HG03520 (cell line): ENCODE measurements at regions not wholly inside any gene's neighbourhood (a gene's known extent, or its start where the extent isn't known, plus 50 kb on each side); places are given as distances from the start of the nearest gene placed in this dataset.

Source experiments
- ATAC-seq: cut with Tn5 transposase; IDR thresholded peaks from one replicate; pipeline ENCODE4 v1.9.1; 2021; ENCODE audit warnings: mild to moderate bottlenecking, moderate library complexity; ENCODE audit not compliant: unreplicated experiment

DNA sequence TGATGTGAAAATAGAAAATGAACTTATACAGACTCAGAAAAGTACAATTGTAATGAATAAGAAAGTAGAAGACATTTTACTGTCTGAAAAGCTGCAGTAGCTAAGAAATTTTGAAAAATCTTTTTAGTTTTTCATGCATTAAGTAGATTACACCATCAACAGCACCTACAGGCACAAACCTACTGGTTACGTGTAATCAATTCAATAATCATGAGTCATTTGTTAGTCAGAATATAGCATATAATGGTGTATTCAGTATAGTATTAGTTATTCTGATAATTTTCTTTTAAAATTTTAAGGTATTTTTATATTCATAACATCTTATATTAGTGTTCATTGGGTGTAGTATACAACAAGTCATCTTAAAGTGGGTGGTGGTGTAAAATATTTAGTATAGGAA is 550.5 kb upstream of the GBE1 start:
- no peak for ATAC-seq

DNA sequence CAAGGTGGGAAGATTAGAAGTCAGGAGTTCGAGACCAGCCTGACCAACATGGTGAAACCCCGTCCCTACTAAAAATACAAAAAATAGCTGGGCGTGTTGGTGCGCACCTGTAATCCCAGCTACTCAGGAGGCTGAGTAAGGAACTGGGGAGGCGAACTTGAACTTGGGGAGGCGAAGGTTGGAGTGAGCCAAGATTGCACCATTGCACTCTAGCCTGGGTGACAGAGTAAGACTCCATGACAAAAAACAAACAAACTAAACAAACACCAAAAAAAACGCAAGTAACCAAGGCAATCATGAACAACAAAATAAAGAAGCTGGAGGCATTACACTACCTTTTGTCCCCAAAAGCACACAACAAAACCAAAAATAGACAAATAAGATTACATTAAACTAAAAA is 547.3 kb upstream of the GBE1 start:
- ATAC-seq: no peak

DNA sequence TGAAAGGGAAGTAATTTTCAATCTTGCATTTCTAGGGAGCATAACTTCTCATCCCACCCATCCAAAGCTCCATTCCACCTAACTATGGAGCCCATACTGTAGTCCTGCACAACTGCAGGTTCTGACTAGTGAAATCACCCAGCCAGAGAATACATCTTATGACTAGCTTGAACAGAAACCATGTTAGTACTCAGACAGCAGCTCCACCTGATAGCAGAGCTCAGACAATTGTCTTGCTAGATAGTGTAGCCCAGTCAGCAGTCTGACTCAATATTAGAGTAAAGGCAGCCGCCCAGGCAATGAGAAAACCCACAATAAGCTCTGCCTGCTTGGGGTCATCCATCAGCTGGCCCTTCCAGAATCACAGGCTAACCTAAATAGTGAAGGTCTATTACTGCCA is 544.7 kb upstream of the GBE1 start:
- ATAC-seq: no peak

DNA sequence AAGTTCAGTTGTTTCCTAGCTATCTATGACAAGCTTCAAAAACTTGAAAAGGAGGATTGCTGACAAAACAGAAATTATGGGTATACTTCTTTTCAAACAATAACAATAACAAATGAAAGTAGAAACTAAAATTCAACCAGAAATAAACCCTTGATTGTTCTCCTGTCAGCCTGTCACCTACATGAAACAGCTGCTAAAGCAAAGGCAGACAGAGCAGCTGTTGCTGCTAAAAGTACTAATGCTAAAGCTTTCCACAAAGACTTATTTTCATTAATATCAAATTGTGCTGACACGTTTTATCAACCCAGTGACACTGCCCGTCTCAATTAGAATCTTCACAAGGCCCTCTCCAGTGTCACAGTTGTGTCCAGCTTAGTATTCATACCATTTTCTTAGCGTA is 533.2 kb upstream of the GBE1 start:
- no peak for ATAC-seq

DNA sequence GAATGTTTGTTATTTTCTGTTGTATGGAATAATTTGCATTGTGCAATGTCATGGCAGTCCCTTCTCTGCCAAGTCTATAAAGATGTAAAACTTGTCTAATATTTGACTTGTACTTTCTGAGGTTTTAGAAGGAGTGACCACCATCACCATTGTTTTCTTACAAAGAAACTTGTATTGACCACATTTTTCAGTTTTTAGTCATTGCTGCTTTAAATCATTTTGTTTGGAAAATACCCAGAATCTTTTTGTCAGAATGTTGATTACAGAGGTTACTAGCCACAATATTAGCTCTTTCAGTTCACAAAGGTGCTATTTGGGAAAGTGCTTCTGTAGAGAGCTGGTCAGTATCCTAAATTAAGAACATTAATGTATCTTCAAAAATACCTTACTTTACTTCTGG is 532.4 kb upstream of the GBE1 start:
- ATAC-seq: peak; percentile 71

DNA sequence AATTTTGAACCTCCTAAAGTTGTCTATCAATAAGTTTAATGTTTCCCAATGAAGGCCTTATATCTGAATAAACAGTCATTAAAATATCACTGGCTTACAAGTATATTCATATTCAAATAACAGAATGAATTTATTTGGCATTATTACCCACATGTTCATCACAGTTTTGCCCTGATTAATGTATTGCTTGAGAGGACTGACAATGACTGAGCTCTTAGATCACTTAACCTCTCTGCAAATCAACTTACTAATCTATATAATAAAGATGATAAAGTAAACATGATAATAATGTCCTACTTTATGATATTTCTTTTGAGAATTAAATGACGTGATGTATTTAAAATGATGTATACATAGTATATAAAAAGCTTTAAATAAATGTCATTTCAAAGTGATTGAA is 532.0 kb upstream of the GBE1 start:
- no peak for ATAC-seq

DNA sequence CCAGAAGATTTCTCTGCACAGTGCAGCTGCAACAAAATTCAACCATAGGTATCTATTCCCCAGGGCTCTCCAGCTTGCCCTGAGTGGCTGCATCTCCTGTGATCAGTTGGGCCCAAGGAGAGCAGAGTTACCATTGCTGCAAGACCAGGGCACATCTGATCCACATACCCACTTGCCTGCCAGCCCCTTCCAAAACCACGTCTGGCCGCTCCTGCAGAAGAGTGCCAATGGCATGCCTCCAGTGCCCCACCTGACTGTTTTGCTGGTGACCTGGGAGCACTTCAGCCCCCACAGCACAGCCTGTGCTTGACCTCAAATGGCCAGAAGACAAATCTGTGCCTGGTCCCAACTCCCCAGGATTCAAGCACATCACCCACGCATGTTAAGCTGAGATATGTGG is 526.1 kb upstream of the GBE1 start:
- no peak for ATAC-seq

DNA sequence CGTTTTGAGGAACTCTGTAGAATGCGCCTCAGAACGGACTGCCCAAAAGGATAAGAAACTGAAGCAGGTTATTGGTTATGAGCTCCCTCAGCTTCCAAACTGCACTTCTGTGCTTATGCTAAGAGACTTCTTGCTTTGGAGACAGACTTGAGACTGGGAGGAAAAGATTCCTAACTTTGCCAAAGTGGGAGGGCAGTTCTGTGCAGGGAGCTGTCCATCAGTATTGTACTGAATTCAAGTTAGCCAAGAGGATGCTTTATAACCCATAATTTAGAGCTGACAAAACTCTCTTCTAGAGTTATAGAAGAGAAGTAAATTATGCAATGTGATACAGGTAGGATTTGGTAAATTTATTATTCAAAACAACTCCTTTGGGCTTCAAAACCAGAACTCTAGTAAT is 519.8 kb upstream of the GBE1 start:
- no peak for ATAC-seq

DNA sequence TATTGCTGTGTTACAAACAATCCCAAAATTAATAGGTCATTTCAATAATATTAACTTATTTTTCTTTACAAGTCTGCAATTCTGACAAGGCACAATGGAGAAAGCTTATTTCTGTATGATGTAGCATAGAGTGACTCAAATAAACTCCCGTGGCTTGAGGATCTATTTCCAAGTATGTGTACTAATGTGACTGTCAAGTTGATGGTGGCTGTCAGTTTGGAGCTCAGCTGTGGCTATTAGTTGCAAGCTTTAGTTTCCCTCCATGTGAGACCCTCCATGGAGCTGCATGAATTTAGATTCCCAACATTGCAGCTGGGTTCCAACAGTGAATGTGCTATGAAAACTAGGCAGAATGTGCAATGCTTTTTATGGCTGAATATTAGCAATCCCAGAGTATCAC is 515.5 kb upstream of the GBE1 start:
- no peak for ATAC-seq

DNA sequence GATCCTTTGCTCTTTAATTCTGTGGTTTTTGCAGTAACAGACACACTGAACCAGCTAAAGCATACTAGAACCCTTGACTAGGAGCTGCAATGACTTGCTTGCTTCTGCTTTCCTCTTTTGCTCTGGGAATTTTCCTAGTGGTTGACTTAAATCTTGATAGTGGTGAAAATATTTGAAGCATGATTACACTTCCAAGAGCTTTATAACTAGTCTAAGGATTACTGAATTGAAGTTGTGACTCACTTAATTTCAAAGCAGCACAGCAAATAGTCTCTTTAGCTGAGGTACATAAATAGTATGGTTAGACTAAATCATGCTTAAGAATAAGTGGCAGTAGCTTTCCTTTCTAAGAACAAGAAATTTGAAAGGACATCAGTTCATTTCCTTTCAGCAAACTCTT is 513.5 kb upstream of the GBE1 start:
- no peak for ATAC-seq

DNA sequence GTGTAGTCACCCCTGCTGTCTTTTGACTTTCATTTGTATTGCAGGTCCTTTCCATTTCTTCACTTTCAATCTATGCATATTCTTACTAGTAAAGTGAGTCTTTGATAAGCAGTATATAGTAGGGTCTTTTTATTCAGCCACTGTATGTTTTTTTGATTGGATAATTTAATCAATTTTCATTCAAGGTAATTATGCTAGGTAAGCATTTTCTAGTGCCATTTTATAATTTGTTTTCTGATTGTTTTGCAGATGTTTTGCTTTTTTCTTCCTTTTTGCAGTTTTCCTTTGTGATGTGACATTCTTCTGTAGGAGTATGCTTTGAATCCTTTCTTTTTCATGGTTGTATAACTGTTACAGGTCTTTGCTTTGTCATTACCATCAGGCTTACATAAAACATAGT is 504.3 kb upstream of the GBE1 start:
- no peak for ATAC-seq

DNA sequence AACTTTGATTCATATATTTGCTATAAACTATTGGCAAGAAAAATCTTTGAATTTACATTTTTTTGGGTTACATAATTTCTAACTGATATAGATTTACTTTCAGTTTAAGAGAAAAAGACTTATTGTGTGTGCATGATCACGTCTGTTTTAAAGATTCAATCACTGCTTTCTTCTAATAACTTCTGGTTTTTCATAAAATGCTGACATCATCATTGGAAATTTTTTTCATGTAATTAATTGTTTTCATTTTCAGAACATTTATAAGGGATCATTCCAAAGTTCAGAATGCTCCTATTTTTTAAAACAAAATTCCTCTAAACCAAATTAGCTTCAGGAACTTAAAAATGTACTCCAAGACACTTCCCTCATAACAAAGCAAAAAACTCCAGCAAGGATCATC is 500.7 kb upstream of the GBE1 start:
- no peak for ATAC-seq

DNA sequence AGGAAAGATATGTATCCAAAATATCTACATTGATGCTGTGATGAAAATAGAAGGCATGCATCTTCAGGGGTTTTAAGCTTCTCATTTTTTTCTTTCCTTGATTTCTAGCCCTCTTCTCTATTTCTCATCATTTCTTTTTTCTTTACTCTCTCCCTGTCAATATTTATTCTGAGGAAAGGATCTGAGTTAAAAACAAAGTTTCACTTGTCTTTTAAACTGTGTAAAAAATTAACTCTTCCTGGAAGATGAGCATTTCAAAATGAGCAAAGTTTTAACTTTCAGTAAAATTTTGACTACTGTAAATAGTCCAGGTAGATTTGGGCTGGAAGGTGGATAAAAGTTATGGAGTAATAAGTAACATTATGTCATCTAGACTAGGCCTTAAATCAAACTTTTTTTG is 500.2 kb upstream of the GBE1 start:
- no peak for ATAC-seq

DNA sequence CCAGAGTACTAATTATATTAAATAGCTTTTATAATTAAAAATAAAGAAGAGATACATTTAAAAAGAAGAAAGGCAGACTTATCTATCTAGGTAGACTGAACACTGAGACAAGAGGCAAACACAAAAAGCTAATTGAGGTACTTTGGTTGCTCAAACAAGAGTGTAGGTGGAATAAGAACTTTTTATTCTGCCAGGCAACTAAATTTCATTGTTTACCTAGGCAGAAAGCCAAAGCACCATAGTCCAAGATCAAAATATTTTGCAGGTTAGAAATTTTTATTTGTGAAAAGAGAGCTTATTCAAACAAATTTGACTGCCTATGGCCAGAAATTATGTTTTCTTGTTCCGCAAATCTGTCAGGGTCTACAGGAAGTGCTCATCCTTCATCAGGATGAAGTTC is 499.6 kb upstream of the GBE1 start:
- no peak for ATAC-seq

DNA sequence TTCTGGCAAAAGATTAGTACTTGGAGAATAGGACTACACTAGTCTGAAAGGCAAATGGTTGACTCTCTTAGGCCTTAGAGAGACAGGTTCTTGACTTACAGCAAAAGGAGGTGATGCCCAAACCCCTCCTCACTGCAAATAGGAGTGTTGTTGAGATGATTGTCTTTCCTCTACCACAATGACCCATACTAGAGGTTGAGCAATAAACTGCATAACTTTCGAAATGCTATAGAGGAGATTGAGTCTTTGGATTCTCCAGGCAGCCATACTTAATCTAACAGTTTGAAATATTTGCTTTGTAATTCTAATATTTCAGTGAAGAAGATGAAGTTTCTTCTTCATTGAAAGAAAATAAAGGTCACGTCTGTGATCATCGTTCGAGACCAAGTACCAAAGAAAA is 498.5 kb upstream of the GBE1 start:
- ATAC-seq: no peak

DNA sequence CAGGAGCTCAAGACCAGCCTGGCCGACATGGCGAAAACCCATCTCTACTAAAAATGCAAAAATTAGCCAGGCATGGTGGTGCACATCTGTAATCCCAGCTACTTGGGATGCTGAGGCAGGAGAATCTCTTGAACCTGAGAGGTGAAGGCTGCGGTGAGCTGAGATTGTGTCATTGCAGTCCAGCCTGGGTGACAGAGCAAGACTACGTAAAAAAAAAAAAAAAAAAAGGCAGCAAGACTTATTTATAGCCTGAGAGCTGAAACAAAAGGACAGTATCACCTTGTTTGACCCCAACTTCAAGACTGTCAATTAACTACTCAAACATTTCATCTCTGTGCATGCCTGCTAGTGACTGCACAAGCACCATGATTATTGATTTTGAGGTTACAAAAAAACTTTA is 478.9 kb upstream of the GBE1 start:
- no peak for ATAC-seq

DNA sequence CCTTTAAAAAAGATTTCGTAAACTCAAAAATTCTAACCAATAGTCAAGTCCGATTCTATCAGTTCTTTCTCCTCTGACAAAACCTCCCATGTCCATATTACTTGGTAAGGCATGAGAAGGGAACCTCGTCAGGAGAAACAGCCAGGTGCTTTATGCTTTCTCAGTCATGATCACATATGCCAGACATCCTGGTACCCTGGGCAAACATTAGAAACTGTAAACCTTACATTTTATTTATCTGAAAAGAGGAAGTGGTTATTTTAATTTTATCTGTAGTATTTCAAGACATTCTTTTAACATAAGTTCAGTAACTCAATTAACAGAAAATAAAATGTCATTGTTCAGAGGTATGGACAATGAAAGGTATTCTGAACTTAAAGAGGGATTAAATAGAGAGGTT is 474.8 kb upstream of the GBE1 start:
- ATAC-seq: no peak

DNA sequence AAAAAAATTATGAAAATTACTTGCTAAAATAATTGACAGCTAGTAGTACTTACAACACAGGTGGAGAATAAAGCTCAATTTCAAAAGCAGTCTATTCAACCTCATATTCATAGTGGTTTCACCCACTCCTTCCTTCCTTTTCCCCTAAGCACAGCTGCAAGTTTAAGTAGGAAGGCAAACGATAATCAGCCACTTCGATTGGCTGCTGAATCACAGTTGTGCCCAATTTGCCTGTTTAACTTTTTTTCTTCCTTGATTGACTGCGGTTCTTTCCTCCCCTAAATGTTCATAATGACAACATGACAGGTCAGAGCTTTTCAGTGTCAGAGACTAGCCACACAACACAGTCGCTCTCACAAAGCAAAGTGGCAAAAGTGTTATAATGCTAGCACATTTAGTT is 468.0 kb upstream of the GBE1 start:
- peak; percentile 87 for ATAC-seq

DNA sequence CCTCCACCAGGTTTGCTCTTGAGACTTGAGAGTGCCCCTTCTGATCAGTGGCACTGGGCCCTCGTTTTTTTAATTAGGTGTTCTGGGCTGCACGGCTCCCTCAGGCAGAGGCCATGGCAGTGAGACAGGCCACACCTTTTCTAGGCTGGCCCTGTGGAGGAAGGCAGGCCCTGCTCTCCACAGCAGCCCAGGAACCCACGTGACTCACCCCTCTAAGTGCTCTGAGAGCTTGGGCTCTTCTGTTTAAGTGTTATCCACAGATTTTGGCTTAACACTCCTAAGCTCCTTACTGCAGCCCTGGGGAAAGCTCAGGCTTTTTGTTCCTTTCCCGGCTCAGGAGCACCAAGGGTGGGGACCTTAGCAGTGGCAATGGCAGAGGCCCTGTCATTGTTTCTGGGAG is 463.2 kb upstream of the GBE1 start:
- no peak for ATAC-seq

DNA sequence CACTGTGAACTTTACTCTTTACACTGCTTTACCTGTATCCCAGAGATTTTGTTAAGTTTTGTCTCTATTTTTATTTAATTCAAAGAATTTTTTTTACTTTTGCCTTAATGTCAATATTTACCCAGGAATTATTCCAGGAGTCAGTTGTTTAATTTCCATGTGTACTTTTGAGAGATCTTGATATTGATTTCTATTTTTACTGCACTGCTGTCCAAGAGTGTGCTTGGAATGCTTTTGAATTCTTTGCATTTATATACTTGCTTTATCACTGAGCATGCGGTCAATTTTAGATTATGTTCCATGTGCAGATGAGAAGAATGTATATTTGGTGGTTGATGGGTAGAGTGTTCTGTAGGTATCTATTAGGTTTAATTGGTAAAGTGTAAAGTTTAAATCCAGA is 461.0 kb upstream of the GBE1 start:
- ATAC-seq: no peak

DNA sequence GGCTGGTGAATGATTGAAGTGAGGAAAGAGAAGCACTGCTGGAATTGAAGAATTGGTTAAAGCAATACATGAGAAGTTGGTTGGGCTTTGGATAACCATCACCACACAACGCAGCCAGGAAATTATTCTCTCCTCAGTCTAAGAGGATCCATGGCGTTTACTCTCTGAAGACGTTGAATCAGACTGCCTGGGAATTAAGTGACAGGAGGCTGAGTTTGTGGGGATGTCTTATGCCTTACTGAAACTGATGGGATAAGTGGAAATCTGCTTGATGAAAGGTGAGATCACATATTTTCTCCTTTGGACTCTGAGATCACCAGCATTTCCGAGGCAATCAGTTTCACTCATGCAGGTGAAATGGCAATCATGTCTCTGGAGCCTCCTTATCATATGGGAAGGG is 456.1 kb upstream of the GBE1 start:
- no peak for ATAC-seq

DNA sequence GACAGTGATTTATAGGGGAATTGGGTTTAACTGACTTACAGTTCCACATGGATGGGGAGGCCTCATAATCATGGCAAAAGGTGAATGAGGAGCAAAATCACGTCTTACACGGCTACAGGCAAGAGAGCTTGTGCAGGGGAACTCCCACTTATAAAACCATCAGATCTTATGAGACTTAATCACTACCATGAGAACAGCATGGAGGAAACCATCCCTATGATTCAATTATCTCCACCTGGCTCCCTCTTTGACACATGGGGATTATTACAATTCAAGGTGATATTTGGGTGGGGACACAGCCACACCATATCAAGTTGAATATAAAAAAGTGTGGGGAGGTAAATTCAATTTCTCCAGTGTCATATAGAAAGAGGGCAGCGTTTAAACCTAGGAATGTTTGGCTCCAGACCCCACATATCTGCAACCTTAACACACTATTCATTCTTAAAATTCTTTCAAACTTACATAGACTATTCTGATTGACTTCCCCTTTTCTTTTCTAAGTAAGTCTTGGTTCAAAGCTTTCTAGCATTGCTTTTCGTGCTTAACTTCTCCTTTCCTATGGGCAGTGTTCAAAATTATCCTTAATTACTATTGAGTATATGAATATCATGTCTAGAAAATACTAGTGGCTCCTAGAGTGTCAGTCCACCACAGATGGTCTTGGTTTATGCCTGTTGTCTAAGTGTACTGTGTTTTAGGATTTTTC is 446.7 kb upstream of the GBE1 start:
- ATAC-seq: no peak

DNA sequence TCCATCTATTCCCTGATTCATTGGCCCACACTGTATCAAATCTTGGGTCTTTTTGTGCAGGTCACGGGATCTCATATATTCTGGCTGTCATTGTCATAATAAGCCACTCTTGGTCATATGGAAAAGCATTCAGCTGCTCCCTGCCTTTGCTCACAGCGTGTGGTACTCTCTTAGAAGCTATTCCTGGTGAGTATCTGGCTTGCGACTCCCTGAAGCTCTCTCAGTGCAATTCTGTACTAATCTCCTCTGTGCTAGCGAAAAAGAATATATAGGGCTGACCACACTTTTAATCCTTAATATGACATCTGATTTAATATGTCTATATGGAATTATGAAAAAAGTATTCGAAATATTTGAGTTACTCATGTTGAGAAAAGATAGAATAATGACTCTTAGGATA is 440.8 kb upstream of the GBE1 start:
- no peak for ATAC-seq

DNA sequence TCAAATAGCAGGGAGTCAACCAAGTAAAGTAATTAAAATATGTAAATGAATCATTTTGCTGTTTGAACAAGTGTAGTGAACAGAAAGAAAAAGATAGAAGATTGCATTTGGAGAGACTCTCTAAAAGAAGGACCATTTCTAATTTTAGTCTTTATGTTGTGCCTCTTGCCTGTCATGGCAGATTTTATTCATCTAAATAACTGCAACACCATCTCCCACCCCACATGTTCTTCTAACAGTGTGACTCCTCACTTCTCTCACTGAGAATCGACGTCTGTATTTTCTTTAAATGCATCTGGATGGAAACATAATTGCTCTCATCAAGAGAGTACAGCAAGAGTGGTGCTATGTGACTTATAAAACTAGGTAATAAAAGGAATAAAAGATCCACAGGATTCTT is 439.9 kb upstream of the GBE1 start:
- ATAC-seq: no peak
